HG03565 (cell line): ENCODE measurements at regions not wholly inside any gene's neighbourhood (a gene's known extent, or its start where the extent isn't known, plus 50 kb on each side); places are given as distances from the start of the nearest gene placed in this dataset.

Experiments
- ATAC-seq: cut with Tn5 transposase; IDR thresholded peaks from one replicate; pipeline ENCODE4 v1.9.1; 2021; ENCODE audit warnings: mild to moderate bottlenecking, moderate library complexity; ENCODE audit not compliant: unreplicated experiment

DNA sequence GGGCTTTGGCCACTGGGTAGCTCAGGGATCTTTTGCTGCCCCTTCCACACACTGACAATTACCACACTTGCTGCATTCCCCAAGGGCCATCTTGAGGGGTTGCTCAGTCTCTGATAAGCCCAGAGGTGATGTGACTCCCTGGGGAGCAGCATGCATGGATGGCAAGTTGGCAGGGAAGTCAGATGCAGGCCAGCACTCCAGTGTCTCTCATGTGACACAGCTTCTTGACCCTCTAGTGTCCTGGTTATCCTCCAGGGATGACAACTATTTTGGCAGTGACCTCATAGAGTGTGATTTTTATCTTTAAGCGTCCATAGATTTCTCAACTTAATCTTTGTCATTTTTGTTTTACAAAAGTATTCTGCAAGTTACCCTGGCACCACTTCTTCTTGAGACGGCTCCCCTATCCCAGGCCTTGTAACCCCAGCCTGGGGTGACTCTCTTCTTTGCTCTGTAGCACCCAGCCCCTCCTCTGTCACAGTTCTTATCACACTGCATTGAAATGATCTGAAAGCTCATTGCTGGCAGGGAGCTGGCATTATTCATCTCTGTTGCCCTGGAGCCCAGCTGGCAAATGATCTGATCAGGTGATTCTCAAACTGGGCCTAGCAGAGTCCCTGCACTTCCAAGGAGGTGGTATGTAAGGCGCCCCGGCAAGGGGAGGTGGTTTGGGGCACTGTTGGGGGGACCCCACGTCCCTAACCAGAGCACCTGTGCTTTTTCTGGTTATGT is 72.6 kb downstream of the TENT5C start:
- no peak for ATAC-seq

DNA sequence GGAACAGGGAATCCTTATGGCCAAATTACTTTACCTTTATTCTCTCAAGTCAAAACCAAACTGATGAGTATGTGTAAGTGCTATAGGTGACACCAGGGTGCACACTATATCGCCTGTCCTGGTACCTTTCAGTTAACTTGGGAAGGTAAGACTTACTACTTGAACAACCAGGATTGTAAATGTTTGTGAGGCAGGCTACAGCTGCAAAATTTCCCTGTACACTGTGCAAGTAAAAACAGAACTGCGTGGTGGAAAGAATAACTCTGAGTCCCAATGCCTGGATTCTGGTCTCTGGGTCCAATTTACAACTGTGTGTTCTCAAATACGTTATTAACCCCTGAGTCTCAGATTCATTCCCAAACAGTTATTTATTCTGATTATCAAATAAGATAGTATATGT is 73.5 kb downstream of the TENT5C start:
- no peak for ATAC-seq

DNA sequence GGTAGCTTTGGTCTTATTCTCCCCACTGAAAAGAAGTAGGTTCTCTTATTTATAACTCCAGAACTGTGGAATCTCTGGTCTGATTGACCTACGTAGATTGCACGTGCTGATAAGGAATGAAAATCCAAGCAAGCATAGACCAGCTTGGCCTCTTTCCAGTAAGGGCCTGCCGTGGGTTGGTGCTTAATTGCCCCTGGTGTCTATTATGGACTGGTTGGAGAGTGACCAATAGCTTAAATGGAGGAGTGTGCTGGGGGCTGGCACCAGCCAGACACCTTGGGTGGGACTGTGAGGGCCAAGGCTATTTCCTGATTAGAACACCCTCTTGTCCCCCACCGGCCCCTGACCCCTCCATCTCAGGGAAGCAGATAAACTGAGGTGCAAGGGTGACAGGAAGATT is 74.0 kb downstream of the TENT5C start:
- ATAC-seq, result no peak

DNA sequence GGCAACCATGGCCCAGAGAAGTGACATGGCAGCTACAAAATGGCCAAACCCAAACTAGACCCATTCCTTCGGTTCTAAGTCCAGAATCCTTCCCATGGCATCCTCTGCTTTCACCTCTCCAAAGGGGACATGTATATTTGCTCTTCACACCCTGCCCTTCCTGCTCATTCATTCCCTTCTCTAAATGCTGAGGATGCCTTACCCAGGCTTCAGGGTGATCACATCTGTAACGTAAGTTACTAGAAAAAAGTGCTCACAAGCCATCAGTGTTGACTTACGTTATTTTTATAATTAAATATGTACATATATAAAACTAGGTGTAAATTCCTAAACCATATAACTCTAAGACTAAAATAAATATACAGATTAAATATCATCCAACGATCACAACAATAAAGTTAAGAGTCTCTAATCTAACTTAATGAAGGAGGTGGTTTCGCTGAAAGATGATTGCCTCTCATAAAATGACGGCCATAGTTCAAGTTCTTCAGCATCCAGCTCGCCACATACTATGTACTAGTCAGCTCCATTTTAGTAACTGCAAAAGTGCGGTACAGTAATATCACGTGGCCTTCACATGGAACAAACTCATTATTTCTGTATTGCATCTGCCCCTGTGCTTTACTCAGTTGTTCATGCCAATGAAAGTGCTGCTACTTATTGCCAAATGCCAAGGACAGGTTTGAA is 74.6 kb downstream of the TENT5C start:
- ATAC-seq, result no peak

DNA sequence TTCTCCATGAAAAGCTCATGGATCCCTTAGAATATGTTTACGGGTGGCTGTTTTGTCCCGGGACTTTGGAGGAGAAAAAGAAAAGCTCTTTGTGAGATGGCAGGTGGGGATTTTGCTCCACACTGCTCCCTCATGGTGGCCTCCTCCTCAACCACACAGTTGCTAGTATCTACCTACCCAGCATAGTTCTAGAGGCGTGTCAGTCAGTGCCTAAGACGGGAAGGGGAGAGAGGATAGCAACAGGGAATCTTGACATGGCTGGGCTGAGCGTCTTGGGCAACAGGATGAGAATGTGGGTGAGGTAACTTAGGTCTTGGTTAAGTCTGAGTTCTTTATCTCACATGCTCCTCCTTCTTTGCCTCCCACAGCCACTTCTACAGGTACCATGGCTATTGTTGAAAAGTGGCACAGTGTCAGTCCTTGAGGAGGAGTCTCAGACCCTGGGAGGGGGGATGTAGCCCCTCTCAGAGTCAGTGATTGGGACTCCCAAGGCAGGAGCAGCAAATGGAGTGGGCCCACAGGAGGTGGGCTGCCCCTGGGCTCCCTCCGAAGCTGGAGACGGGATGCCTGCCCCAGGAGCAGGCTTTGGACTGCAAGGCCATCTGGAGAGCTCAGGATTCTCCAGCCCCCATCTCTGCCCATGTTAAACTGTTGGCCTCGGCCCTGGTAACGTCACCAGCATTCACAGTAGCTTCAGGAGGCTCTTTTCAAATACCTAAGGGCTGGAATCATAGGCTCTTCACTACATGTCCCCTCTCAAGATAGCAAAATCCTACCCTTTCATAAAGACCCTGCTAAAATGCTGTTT is 75.4 kb downstream of the TENT5C start:
- ATAC-seq, result no peak

DNA sequence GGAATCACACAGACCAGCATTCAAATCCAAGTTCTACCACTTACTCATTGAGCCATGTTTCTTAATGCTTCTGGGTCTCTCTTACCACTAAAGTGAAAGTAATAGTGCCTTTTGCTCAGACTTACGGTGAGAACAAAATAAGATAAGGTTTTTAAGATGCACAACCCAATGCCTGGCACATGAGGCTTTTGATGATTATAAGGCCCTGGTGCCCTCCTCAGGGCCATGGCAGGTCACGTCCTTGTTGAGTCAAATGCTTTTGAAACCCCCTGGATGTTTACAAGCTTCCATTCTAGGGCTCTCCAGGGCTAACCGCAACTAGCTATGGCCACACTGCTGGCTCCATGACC is 76.0 kb downstream of the TENT5C start:
- no peak for ATAC-seq

DNA sequence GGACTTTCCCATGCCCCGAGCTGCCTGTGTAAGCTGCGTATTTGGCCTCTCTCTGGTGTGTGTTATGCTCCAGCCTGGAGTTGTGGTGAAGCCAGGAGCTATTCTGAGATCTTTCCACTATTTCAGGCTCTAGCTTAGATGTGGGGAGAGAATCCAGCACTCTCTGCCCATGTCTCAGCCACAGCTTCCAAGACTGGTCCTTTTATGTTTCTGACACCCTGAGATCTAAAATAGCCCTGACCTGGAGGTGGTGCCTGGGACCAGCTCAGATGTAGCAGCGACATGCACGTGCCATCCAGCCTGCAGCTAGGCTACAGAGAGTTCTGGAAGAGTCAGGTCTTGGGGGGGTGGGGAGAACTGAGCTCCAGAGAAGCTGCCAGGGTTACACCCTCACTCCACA is 76.5 kb downstream of the TENT5C start:
- no peak for ATAC-seq

DNA sequence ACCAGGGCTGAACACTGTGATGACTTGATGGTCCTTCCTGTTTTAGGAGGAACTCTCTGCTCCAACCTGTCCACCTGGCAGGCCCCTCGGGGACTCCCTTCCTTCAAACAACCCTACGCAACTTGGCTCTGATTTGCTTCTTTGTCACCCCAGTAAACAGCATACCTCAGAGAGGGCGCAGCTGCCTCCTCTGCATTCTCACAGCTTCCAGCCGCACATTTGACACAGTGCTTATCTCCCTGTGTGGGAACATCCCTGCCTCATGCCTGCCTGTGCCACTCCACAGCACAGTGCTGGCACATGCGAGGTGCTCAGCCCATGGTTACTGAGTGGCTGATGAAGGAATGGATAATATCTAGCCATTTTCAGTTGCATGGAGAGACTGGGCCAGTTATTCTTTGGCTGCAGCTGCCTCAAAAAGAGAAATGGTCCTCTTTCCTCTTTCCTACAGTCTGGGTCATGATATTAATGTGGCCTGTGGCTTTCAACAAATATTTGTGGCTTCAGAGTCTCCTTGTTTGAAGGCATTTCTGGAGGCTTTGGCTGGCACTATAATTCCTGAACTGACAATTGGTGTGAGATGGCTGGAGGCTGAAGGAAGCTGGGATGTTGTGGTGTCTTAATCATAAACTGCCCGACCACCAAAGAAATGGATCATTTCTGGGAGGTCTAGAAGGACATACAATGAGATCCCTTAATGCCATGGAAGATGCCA is 77.9 kb downstream of the TENT5C start:
- no peak for ATAC-seq

DNA sequence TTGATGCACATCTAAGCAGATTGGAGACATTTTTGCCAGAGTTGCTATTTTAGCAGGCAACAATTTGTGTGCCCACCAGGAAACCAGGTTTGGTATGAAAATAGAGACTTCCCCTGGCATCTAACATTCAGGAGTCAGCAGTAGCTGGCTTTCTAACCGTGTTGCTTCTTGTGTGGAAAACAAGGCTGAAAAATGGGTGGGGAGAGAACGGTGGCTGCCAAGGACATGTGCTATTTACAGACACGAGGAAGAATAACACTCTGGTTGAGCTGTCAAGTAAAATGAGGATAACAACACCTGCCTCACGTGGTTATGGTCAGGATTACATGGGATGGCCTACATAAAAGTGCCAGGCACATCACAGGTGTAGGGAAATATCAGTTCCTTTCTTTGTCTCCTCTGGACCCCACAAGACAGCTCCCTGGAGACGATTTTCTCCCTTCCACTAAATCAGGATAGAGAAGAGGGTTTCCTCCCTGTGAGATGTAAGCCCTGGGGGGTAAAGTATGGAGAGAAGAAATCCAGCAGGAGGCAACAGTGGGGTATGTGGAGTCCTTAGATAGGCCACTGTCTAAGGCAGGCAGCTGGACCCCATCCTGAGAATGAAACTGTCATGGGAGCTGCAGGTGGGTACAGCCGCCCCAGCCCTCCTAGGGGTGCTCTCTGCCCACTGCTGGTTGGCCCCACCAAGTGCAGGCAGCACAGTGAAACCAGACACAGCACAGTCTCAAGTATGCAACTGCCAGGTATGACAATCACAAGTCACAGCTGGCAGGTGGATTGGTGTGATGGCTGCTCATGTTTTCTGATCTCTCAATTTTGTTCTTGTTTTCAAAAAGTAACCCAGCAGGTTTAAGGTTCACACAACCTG is 80.3 kb downstream of the TENT5C start:
- ATAC-seq, result no peak

DNA sequence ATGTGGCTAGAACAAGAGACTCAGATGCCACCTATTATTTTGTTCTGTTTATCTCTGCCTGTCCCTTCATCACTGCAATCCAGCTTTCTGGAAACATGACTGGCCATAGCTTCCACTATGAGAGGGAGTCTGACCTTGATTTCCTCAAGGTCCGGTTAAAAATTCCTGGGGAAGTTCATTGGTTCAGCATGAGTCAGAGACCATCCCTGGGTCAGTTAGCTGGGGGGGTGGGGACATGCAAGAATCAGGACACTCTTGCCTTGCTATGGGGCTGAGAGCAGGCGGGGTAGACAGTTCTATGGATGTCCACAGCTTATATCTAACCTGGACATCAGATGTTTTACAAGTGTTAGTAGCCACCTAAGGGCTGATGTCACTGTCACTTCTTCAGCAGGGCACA is 81.1 kb downstream of the TENT5C start:
- ATAC-seq, result no peak

DNA sequence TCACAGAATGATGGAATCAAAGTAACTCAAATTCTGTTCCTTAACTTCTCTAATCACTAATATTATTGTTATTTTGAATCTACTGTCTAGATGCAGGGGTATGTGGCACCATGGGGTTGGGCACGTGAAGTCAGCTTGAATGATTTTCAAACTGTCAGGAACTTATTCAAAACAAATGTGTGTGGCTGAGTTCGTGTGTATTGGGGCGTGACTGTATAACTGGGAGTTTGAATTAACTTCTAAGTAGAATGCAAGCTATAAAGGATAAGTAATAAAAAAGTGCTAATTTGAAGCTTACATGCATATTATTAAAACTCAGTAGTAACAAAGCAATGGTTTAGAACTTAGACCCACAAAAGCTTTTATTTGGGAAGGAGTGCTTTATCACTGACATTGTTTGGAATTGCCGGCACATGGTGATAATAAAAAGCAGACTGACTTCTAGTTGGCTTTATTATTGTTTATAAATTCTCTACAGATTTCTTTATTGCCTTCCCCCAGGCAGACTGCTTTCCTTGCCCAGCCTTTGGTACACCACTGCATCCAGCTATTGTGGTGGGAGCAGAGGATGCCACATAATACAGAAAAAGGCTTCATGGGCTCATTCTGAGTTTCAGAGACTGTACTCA is 84.3 kb downstream of the TENT5C start:
- ATAC-seq, result no peak

DNA sequence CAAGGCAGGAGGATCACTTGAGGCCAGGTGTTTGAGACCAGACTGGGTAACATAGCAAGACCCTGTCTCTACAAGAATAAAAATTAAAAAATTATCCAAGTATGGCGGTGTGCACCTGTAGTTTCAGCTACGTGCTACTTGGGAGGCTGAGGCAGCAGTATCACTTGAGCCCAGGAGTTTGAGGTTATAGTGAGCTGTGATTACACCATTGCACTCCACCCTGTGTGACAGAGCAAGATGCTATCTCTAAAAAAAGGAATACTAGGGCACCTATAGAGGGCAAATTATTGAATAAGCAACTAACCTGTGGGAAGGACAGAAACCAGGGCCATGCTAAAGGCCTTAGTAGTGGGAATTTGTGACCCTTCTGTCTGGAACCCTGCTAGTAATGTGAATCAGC is 86.1 kb downstream of the TENT5C start:
- no peak for ATAC-seq

DNA sequence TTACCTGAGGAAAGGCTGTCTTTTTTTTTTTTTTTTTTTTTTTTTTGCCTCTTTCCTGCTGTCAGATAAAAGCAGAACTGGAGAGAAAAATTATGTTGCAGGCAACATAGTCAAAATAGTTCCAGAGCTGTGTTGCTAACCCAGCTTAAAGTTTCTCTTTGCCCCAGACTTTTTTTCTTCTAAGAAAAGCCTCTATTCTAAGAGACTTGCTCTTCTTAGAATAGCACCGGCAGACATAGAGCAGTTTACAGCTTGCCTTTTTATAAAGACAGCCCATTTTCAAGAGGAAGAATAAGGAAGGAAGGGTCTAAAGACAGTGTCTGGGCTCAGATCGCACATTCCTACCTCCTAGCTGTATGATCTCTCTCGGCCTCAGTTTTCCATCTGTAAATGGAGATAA is 88.7 kb downstream of the TENT5C start:
- no peak for ATAC-seq

DNA sequence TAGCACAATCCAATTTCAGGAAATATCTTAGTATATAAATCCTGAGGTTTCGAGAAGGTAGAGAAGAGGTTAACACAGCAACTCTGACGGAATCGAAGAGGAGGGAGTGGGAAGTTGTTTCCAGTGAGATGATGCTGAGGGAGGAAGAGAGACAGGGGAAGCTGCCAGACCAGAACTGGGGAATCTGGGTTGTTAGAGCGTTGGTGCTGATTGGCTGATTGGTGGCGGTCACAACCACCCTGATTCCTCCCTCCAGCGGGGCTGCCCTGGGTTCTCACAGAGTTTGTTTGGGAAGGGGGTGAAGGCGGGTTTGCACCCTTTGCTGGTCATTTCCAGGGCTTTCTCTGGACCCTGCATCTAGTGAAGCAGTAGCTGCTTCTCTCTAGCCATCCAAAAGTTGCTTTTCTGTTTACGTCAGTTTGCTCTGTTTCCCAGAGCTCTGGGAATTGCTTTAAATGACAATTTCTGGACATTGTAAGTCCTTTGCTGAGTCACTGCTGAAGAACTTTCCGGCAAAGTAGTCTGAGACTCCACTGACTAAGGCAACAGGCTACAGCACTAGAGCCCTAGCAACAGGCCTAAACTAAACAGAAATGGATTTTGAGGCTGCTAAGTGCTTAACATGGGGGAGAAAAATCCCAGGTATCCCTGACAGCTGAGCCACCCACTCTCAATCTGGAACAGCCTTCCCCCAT is 90.1 kb downstream of the TENT5C start:
- no peak for ATAC-seq

DNA sequence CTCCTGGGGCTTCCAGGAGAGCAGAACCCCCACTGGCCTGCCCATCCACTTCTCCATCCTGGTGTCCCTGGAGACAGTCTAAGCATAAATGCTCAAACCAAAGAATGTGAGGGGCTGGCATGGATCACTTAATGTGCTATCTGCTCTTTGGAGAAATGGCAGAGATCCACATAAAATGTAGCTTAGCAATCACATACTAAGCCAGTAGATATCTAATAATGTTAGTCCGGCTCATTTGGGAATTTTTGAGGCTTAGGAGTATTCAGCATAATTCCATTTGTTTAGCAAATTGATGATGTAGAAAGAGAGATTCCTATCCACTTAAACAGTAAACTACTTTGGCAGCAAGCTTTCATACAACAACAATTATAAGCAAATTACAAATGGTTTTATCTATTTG is 90.7 kb downstream of the TENT5C start:
- no peak for ATAC-seq

DNA sequence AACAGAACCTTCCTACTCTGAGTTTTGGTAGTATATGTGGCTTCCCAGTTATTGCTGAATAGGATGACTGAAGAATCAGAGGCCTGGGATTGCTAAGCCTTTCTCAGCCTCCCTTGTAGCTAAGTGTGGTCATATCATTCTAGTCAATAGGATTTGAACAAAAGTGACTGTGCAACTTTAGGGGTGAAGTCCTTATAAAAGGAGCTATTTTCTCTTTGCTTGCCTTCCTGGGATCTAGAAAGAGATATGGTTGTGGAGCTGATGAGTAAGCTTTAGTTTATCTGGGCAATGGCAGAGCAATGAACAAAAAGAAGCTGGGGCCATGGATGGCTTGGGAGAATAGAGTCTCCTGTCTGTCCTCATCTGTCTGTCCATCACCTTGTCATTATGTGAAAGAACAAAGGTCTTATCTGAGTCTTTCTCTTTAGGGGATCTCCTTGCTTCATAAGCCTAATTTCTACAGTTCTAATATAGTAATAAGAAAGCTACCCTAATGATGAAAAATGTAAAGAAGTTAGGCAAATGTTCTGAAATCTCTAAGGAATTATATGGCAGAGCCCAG is 91.5 kb downstream of the TENT5C start:
- ATAC-seq, result no peak

DNA sequence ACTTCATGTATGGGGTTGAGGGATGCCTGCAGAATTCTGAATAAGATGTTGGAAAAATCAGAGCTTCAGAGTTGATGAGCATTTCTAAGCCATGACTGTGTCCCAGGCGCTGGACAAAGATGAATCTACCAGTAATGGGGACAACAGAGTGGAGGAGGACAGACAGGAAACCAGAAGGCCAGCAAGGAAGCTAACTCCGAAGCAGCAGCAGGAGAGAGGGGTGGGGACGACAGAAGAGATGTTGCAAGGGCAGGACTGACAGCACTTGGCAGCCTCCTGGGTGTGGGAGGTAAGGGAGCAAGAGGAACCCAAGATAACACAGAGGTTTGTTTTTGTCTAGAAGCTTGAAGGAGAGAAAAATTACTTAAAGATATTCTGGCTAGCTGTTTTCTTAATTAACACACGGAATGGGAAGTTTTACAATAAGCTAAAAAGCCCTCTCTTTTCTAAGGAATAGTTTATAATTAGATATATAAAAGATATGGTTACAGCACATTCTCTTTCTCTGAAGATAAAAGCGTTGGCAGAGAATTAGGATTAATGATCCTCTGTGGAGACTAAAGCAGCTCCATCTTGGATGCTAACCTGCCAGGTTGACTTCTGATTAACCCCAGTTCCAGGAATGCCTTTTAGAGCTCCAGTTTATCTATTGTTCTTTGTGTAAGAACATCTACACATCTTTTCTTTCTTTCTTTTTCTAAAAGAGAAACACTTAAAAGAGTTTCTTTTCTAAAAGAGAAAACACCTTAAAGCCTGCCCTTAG is 92.7 kb downstream of the TENT5C start:
- no peak for ATAC-seq

DNA sequence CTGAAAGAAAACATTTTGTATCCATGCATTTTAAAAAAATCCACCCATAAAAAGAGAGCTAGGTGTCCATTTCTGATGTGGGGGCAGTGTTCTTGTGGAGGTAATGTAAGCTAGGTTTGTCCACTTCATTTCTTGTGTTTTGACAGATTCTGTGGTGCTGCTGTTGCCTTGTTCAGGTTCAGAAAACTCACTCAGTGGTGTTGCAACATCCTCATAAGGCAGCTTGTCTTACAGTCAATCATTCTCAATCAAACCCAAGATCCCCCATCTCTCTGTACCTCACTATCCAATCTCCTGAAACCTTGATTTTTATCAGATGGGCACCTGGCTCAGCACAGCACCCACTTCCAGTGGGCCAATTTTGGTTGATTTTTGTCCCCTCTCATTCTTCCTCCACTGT is 94.1 kb downstream of the TENT5C start:
- ATAC-seq, result no peak
